WTC11 (cell line): ENCODE measurements at regions not wholly inside any gene's neighbourhood (a gene's known extent, or its start where the extent isn't known, plus 50 kb on each side); places are given as distances from the start of the nearest gene placed in this dataset.
A peak's percentile ranks its signal among the peaks of the same experiment; 100 is the strongest.

Experiments
- ATAC-seq: fragments of 200-7000 bp; cut with Tn5 transposase; 2 replicates; pipeline ENCODE4 v1.10.0; 2021; ENCODE audit warnings: mild to moderate bottlenecking, moderate library complexity
- CTCF ChIA-PET: fragments of 300-600 bp; sonication (Branson Sonifier 250); formaldehyde crosslinking; loops from one replicate; lab custom pipeline; 2021; ENCODE audit warnings: antibody characterized with exemption; lab: Charles Lee
- POLR2A ChIA-PET: fragments of 350-600 bp; sonication (Branson Sonifier 250); formaldehyde crosslinking; loops from one replicate; lab custom pipeline; 2021; ENCODE audit warnings: antibody characterized with exemption; lab: Charles Lee
- DNase-seq: peaks from one replicate; pipeline ENCODE4 v3.0.0; 2021; ENCODE audit warnings: low spot score
- H3K27ac Mint-ChIP-seq: 2 replicates; pipeline ENCODE4 v1.8.0; 2021; ENCODE audit warnings: mixed read lengths
- H3K27me3 Mint-ChIP-seq: 2 replicates; pipeline ENCODE4 v1.8.0; 2021; ENCODE audit warnings: low read depth, mild to moderate bottlenecking, moderate library complexity, mixed read lengths
- H3K36me3 Mint-ChIP-seq: 2 replicates; pipeline ENCODE4 v1.8.0; 2021; ENCODE audit warnings: mixed read lengths
- H3K4me1 Mint-ChIP-seq: 2 replicates; pipeline ENCODE4 v1.8.0; 2022; ENCODE audit warnings: mixed read lengths
- H3K4me3 Mint-ChIP-seq: 2 replicates; pipeline ENCODE4 v1.8.0; 2021; ENCODE audit warnings: mild to moderate bottlenecking, moderate library complexity, mixed read lengths
- H3K9me3 Mint-ChIP-seq: 2 replicates; pipeline ENCODE4 v1.8.0; 2021; ENCODE audit warnings: mixed read lengths
- CREM ChIP-seq: sonication (generic); formaldehyde crosslinking; IDR thresholded peaks from 2 replicates; pipeline ENCODE4 v1.8.1; 2022; ENCODE audit warnings: mild to moderate bottlenecking, missing genetic modification reagents, moderate library complexity
- ELF4 ChIP-seq: sonication (generic); formaldehyde crosslinking; IDR thresholded peaks from 2 replicates; pipeline ENCODE4 v1.8.1; 2022; ENCODE audit warnings: low read depth, mild to moderate bottlenecking, moderate library complexity, missing genetic modification reagents
- HMGXB4 ChIP-seq: sonication (generic); formaldehyde crosslinking; IDR thresholded peaks from 2 replicates; pipeline ENCODE4 v1.8.1; 2023; ENCODE audit warnings: mild to moderate bottlenecking, moderate library complexity, missing genetic modification reagents
- MXD4 ChIP-seq: fragments of 250-450 bp; sonication (Bioruptor Pico); IDR thresholded peaks from 2 replicates; pipeline ENCODE4 v1.8.0; 2021; ENCODE audit warnings: mild to moderate bottlenecking, moderate library complexity, borderline replicate concordance
- STAT6 ChIP-seq: sonication (generic); formaldehyde crosslinking; conservative IDR thresholded peaks from 2 replicates; pipeline ENCODE4 v1.8.1; 2023; ENCODE audit warnings: mild to moderate bottlenecking, low read depth, missing genetic modification reagents, moderate library complexity
- TEAD4 ChIP-seq: sonication (generic); formaldehyde crosslinking; IDR thresholded peaks from 2 replicates; pipeline ENCODE4 v1.8.0; 2022; ENCODE audit warnings: mild to moderate bottlenecking, missing genetic modification reagents
- ZNF138 ChIP-seq: sonication (generic); formaldehyde crosslinking; conservative IDR thresholded peaks from 2 replicates; pipeline ENCODE4 v1.8.1; 2022; ENCODE audit warnings: mild to moderate bottlenecking, moderate library complexity, missing genetic modification reagents
- ZNF317 ChIP-seq: sonication (generic); formaldehyde crosslinking; IDR thresholded peaks from 2 replicates; pipeline ENCODE4 v1.8.1; 2023; ENCODE audit warnings: low read depth, mild to moderate bottlenecking, moderate library complexity, missing genetic modification reagents, borderline replicate concordance
- ZNF416 ChIP-seq: fragments of 250-450 bp; sonication (Bioruptor Pico); IDR thresholded peaks from 2 replicates; pipeline ENCODE4 v1.9.0; 2021; ENCODE audit warnings: mild to moderate bottlenecking, inconsistent platforms
- ZNF671 ChIP-seq: fragments of 250-450 bp; sonication (Bioruptor Pico); IDR thresholded peaks from 2 replicates; pipeline ENCODE4 v1.8.0; 2021; ENCODE audit warnings: mild to moderate bottlenecking
- TF ChIP-seq, protein P1 (sequence below): sonication (generic); formaldehyde crosslinking; IDR thresholded peaks from 2 replicates; pipeline ENCODE4 v1.8.1; 2023; ENCODE audit warnings: mild to moderate bottlenecking, missing genetic modification reagents, moderate library complexity
- TF ChIP-seq, protein P2 (sequence below): sonication (generic); formaldehyde crosslinking; IDR thresholded peaks from 2 replicates; pipeline ENCODE4 v1.8.1; 2023; ENCODE audit warnings: mild to moderate bottlenecking, missing genetic modification reagents
- TF ChIP-seq, protein P3 (sequence below): sonication (generic); formaldehyde crosslinking; IDR thresholded peaks from 2 replicates; pipeline ENCODE4 v1.8.0; 2023; ENCODE audit warnings: missing genetic modification reagents, mild to moderate bottlenecking, borderline replicate concordance
- TF ChIP-seq, protein P4 (sequence below): sonication (generic); formaldehyde crosslinking; IDR thresholded peaks from 2 replicates; pipeline ENCODE4 v1.8.1; 2022; ENCODE audit warnings: mild to moderate bottlenecking, moderate library complexity, missing genetic modification reagents

GRCh38 chr1:168482106-168482505 lies 61.7 kb downstream of the XCL2 start:
- ChIA-PET POLR2A (no interaction called here), CTCF (interaction anchor here (1.2 kb wide), 3 partner anchors 30 to 400 kb away, joined by 3 to 7 read pairs (median 4); no protein-coding TSS in a partner anchor)
- no peaks in the 10 kb centered on the region for H3K36me3 Mint-ChIP-seq
- peak overlapping the region; percentile 38; the same call in 1 of the 2 replicates for H3K27ac Mint-ChIP-seq
- peaks cover 6% of the 10 kb centered on the region; the same call in 1 of the 2 replicates for H3K9me3 Mint-ChIP-seq
- peaks cover 25% of the 10 kb centered on the region for H3K4me1 Mint-ChIP-seq
- H3K4me3 Mint-ChIP-seq = no peak overlapping the region
- no peaks in the 10 kb centered on the region for H3K27me3 Mint-ChIP-seq
- ATAC-seq (peak; percentile 85), DNase-seq (peak; percentile 12)
- TF ChIP-seq, protein P1, sequence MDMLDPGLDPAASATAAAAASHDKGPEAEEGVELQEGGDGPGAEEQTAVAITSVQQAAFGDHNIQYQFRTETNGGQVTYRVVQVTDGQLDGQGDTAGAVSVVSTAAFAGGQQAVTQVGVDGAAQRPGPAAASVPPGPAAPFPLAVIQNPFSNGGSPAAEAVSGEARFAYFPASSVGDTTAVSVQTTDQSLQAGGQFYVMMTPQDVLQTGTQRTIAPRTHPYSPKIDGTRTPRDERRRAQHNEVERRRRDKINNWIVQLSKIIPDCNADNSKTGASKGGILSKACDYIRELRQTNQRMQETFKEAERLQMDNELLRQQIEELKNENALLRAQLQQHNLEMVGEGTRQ (CRISPR knock-in tag) = no peak
- TF ChIP-seq ZNF416 (CRISPR knock-in tag) (no peak), ZNF317 (CRISPR knock-in tag) (no peak), ZNF138 (no peak), TEAD4 (CRISPR knock-in tag) (no peak), ELF4 (CRISPR knock-in tag) (no peak), MXD4 (CRISPR knock-in tag) (no peak), STAT6 (CRISPR knock-in tag) (no peak), HMGXB4 (CRISPR knock-in tag) (no peak), ZNF671 (CRISPR knock-in tag) (no peak), CREM (CRISPR knock-in tag) (no peak)
- TF ChIP-seq, protein P2, sequence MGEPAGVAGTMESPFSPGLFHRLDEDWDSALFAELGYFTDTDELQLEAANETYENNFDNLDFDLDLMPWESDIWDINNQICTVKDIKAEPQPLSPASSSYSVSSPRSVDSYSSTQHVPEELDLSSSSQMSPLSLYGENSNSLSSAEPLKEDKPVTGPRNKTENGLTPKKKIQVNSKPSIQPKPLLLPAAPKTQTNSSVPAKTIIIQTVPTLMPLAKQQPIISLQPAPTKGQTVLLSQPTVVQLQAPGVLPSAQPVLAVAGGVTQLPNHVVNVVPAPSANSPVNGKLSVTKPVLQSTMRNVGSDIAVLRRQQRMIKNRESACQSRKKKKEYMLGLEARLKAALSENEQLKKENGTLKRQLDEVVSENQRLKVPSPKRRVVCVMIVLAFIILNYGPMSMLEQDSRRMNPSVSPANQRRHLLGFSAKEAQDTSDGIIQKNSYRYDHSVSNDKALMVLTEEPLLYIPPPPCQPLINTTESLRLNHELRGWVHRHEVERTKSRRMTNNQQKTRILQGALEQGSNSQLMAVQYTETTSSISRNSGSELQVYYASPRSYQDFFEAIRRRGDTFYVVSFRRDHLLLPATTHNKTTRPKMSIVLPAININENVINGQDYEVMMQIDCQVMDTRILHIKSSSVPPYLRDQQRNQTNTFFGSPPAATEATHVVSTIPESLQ (CRISPR knock-in tag) = no peak
- TF ChIP-seq, protein P3, sequence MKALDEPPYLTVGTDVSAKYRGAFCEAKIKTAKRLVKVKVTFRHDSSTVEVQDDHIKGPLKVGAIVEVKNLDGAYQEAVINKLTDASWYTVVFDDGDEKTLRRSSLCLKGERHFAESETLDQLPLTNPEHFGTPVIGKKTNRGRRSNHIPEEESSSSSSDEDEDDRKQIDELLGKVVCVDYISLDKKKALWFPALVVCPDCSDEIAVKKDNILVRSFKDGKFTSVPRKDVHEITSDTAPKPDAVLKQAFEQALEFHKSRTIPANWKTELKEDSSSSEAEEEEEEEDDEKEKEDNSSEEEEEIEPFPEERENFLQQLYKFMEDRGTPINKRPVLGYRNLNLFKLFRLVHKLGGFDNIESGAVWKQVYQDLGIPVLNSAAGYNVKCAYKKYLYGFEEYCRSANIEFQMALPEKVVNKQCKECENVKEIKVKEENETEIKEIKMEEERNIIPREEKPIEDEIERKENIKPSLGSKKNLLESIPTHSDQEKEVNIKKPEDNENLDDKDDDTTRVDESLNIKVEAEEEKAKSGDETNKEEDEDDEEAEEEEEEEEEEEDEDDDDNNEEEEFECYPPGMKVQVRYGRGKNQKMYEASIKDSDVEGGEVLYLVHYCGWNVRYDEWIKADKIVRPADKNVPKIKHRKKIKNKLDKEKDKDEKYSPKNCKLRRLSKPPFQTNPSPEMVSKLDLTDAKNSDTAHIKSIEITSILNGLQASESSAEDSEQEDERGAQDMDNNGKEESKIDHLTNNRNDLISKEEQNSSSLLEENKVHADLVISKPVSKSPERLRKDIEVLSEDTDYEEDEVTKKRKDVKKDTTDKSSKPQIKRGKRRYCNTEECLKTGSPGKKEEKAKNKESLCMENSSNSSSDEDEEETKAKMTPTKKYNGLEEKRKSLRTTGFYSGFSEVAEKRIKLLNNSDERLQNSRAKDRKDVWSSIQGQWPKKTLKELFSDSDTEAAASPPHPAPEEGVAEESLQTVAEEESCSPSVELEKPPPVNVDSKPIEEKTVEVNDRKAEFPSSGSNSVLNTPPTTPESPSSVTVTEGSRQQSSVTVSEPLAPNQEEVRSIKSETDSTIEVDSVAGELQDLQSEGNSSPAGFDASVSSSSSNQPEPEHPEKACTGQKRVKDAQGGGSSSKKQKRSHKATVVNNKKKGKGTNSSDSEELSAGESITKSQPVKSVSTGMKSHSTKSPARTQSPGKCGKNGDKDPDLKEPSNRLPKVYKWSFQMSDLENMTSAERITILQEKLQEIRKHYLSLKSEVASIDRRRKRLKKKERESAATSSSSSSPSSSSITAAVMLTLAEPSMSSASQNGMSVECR (CRISPR knock-in tag) = no peak
- TF ChIP-seq, protein P4, sequence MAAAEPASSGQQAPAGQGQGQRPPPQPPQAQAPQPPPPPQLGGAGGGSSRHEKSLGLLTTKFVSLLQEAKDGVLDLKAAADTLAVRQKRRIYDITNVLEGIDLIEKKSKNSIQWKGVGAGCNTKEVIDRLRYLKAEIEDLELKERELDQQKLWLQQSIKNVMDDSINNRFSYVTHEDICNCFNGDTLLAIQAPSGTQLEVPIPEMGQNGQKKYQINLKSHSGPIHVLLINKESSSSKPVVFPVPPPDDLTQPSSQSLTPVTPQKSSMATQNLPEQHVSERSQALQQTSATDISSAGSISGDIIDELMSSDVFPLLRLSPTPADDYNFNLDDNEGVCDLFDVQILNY (CRISPR knock-in tag) = no peak
